HAP-1 (cell line): ENCODE measurements at regions not wholly inside any gene's neighbourhood (a gene's known extent, or its start where the extent isn't known, plus 50 kb on each side); places are given as distances from the start of the nearest gene placed in this dataset.
"Not testable (repeated sequence)": the region's sequence is repeated elsewhere in the genome, so short reads cannot be mapped to it uniquely, and the experiment has no call there.

Experiments
- DNase-seq, 2 experiments: peaks; one replicate each; pipeline ENCODE4 v3.0.0-alpha.2; 2016 to 2020; ENCODE audit warnings: low spot score in 2 of 2
- H3K27me3 ChIP-seq: fragments of 250-450 bp; sonication (Bioruptor Pico); 2 replicates; pipeline ENCODE4 v1.5.1; 2020; ENCODE audit warnings: low read depth, mild to moderate bottlenecking, moderate library complexity
- H3K36me3 ChIP-seq: fragments of 250-450 bp; sonication (Bioruptor Pico); replicated peaks from 2 replicates; pipeline ENCODE4 v1.5.1; 2020; ENCODE audit warnings: mild to moderate bottlenecking
- H3K4me1 ChIP-seq: fragments of 250-450 bp; sonication (Bioruptor Pico); 2 replicates; pipeline ENCODE4 v1.5.1; 2020; ENCODE audit warnings: mild to moderate bottlenecking
- H3K4me3 ChIP-seq: fragments of 250-450 bp; sonication (Bioruptor Pico); 2 replicates; pipeline ENCODE4 v1.5.1; 2020; ENCODE audit warnings: mild to moderate bottlenecking, moderate library complexity
- H3K9me3 ChIP-seq: fragments of 250-450 bp; sonication (Bioruptor Pico); 2 replicates; pipeline ENCODE4 v1.5.1; 2020; ENCODE audit warnings: mild to moderate bottlenecking, moderate library complexity
- in situ Hi-C: fragments of 300-500 bp; cut with MboI; formaldehyde crosslinking; loops from 3 replicates; pipeline ENCODE4 v1.14.3; 2020; ENCODE audit warnings: low sequenced_read_pairs, inconsistent platforms, mixed read lengths

- in situ Hi-C loops: no loop called here
- H3K9me3 ChIP-seq: no peaks in the 10 kb centered on the region
Measured at GRCh38 chr2:16183345-16183744, 243.0 kb downstream of the MYCN start.

DNA sequence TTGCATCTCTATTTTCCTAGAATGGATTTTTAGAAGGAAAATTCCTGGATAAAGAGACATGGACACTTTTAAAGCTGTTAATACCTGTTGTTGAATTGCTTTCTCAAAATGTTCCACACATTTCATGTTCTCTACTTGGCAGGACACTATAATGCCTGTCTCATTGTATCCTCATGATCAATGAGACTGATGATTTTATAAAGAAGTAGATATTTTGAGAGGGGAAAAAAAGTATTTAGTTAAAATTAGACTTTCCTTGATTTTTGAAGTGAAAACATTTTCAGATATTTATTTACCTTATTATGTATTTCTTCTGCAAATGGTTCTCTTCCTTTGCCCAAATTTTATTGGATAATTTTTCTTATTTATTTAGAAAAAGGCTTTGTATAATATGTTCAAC, 242.5 kb downstream of the MYCN start:
- Histone ChIP-seq H3K4me3 (no peak overlapping the region), H3K9me3 (no peaks in the 10 kb centered on the region), H3K36me3 (no peaks in the 10 kb centered on the region), H3K27me3 (no peaks in the 10 kb centered on the region), H3K4me1 (no peaks in the 10 kb centered on the region)
- DNase-seq: no peak
- in situ Hi-C loops: no loop called here

More at GRCh38 chr2:16183345-16183744, 243.0 kb downstream of the MYCN start:
- H3K4me3 ChIP-seq: no peak overlapping the region
- no peaks in the 10 kb centered on the region for H3K27me3 ChIP-seq
- DNase-seq: no peak
- H3K4me1 ChIP-seq: no peaks in the 10 kb centered on the region
- H3K36me3 ChIP-seq: no peaks in the 10 kb centered on the region

DNA sequence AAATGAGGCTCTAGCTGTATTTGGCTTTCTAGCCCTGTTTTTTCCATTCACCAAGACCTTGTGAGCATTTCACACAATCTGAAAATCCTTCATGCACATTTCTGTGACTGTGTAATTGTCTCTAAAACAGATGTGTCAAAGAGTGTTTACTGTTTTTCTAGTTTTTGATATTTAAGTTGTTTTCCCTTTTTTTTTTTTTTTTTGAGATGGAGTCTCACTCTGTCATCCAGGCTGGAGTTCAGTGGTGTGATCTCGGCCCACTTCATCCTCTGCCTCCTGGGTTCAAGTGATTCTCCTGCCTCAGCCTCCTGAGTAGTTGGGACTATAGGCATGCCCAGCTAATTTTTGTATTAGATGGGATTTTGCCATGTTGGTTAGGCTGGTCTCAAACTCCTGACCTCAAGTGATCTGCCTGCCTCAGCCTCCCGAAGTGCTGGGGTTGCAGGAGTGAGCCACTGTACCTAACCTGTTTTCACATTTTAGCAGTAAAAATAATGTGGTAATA, 242.0 kb downstream of the MYCN start:
- H3K27me3 ChIP-seq, H3K4me3 ChIP-seq, in situ Hi-C loops, H3K4me1 ChIP-seq, H3K9me3 ChIP-seq, H3K36me3 ChIP-seq, DNase-seq: not testable (repeated sequence)

DNA sequence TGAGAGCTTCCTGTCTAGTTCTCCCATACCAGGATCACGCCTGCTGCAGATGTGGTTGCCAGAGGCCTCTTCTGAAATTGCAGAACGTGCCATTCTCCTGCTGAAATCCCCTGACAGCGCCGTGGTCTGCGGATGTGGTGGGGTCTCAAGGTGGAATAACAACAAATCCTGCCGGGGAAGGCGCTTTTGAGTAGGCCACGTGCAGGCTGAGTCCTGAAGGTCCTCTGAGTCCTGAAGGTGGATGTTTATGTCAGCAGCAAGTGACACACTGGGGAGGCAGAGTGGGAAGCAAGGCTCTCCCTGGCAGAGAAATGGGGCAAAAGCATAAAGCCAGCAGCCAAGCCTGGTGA, 241.4 kb downstream of the MYCN start:
- Histone ChIP-seq H3K36me3 (no peaks in the 10 kb centered on the region), H3K9me3 (no peaks in the 10 kb centered on the region), H3K4me3 (no peak overlapping the region), H3K4me1 (no peaks in the 10 kb centered on the region), H3K27me3 (no peaks in the 10 kb centered on the region)
- in situ Hi-C loops: no loop called here
- no peak for DNase-seq

DNA sequence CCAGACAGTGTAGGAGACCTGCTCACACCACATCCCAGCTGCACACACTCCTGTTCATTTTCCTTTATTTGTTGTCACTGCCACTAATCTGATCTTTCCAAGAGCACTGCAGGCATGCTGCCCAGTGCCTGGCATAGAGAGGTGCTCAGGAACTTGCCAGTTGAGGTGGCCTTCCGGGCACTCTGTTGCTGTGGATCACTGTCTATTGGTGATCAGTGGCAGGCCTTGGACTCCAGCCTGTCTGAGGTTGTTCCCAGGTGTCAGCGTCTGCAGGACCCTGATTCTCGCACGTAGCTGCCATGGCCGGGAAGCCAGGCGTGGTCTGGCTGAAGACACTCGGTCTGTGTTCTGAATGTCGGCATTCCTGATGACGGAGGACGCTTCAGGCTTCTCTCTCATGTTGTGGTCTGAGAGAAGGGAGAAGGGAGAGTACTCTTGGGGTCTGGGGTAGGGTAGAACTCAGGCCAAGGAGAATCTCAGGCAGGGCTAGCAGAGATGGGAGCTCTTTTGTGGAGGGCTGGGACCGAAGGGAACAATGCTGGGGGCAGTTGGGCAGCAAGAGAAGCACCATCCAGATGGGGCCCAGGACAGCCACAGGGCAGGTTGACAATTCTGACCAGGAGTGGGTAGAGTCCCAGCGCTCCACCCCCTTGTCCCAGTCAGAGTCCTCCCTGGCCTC, 240.9 kb downstream of the MYCN start:
- in situ Hi-C loops: no loop called here

DNA sequence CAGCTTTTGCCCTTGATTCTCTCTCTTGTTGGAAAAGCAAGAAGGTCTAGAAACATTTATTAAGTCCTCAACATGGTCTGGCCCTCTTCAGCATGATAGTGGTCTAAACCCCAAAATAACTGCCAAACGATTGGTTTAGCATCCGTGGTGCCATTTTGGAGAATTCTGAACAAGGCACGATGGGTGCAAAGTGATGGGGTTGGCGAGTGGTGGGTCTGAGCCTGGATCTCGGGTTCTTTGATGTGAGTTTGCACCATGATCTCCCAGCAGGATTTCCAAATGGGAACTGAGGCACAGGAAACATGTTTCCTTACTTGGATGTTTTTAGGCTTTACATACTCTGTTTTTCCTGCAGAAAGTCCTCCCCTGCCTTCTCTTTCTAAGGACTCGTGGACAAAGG, 240.3 kb downstream of the MYCN start:
- in situ Hi-C loops: no loop called here
- H3K4me1 ChIP-seq: no peaks in the 10 kb centered on the region
- no peaks in the 10 kb centered on the region for H3K36me3 ChIP-seq
- no peak overlapping the region for H3K4me3 ChIP-seq
- H3K27me3 ChIP-seq: no peaks in the 10 kb centered on the region
- DNase-seq: no peak
- no peaks in the 10 kb centered on the region for H3K9me3 ChIP-seq

More for the DNA sequence above, 240.9 kb downstream of the MYCN start:
- Histone ChIP-seq H3K4me1 (no peaks in the 10 kb centered on the region), H3K9me3 (no peaks in the 10 kb centered on the region), H3K36me3 (no peaks in the 10 kb centered on the region), H3K4me3 (no peak overlapping the region), H3K27me3 (no peaks in the 10 kb centered on the region)
- no peak for DNase-seq

DNA sequence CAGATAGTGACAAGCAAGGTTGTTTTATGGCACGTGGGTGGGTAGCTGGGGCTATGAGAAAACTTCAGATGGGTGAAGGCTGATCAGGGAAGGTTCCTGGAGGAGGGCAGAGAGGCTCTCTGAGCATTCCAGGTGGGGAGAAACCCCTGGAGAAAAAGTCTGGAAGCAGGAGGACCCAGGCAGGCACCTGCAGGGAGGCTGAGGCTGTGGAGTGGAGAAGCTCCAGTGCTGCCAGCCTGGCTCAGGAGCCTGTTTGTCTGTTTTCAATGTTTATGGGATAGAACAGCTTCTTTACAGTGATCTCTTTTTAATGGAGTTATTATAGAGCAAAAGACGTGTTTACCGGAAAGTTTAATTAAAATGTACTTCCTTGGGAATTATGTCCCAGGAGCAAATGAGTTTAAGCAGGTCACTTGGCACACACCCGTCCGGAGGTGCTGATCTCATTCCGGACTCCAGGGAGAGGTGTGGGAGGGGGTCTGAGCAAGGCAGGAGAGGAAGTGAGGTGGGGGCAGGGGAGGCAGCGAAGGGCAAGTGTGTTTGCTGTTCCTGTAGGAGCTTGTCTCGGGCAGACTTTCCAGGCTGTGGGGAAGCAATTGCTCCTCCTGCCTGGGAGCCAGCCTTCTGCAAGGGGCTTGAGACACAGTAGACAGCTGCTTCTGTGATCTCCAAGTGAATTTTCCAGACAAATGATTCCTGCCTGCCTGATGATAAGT, 239.5 kb downstream of the MYCN start:
- in situ Hi-C loops: no loop called here
- H3K4me3 ChIP-seq: no peak overlapping the region
- H3K4me1 ChIP-seq: no peaks in the 10 kb centered on the region

DNA sequence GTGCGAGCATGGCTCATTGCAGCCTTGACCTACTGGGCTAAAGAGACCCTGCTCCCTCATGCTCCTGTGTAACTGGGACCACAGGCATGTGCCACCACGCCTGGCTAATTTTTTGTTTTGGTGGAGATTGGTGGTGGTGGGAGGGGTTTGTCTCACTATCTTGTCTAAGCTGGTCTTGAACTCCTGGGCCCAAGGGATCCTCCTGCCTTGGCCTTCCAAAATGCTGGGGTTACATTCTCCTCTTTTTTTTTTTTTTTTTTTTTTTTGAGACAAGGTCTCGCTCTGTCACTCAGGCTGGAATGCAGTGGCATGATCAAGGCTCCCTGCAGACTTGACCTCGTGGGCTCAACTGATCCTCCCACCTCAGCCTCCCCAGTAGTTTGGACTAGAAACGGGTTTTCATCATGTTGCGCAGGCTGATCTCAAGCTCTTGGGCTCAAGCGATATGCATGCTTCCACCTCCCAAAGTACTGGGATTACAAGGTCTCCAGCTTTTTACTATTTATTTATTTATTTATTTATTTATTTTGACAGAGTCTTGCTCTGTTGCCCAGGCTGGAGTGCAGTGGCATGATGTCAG, 238.3 kb downstream of the MYCN start:
- Histone ChIP-seq H3K4me3 (no peak overlapping the region), H3K36me3 (no peaks in the 10 kb centered on the region), H3K27me3 (no peaks in the 10 kb centered on the region), H3K9me3 (no peaks in the 10 kb centered on the region), H3K4me1 (no peaks in the 10 kb centered on the region)
- no peak for DNase-seq
- in situ Hi-C loops: no loop called here

More for the DNA sequence above, 239.5 kb downstream of the MYCN start:
- no peaks in the 10 kb centered on the region for H3K27me3 ChIP-seq
- no peaks in the 10 kb centered on the region for H3K9me3 ChIP-seq
- H3K36me3 ChIP-seq: no peaks in the 10 kb centered on the region
- no peak for DNase-seq

DNA sequence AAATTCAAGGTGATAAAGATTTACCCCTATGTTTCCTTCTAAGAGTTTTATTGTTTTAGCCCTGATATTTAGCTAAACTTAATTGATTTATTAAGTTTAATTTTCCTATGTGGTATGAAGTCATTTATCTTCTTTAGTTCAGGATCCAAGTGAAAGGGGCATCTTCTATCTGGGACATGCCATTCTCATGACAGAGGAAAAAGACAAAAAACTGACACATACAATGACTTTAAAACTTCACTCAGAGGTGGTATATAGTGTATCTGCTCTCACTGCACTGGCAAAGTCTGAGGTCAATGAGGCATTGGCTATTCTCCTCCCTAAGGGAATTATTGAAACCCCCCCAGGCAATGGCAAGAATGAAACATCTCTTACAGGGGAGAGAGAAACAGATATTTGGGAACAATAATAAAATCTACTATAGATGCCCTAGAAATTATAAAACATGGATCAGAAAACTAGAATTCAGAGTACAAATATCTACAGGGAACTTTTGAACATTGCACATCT, 237.4 kb downstream of the MYCN start:
- Histone ChIP-seq H3K27me3 (no peaks in the 10 kb centered on the region), H3K4me3 (no peak overlapping the region)
- DNase-seq: no peak

DNA sequence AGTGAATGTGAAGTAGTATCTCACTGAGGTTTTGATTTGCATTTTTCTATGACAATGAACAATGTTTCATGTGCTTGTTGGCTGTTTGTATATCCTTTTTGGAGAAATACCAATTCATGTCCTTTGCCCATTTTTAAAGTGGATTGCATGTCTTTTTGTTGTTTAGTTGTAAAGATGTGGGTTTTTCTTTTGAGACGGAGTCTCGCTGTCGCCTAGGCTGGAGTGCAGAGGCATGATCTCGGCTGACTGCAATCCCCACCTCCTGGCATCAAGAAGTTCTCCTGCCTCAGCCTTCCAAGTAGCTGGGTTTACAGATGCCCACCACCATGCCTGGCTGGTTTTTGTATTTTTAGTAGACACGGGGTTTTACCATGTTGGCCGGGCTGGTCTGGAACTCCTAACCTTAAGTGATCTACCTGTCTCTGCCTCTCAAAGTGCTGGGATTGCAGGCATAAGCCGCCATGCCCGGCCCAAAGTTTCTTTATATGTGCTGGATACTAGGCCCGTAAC, 236.7 kb downstream of the MYCN start:
- Histone ChIP-seq H3K9me3 (no peaks in the 10 kb centered on the region), H3K27me3 (no peaks in the 10 kb centered on the region), H3K36me3 (no peaks in the 10 kb centered on the region), H3K4me3 (no peak overlapping the region), H3K4me1 (no peaks in the 10 kb centered on the region)
- no peak for DNase-seq
- in situ Hi-C loops: no loop called here

More for the DNA sequence above, 237.4 kb downstream of the MYCN start:
- no peaks in the 10 kb centered on the region for H3K4me1 ChIP-seq
- no peaks in the 10 kb centered on the region for H3K36me3 ChIP-seq
- H3K9me3 ChIP-seq: no peaks in the 10 kb centered on the region
- in situ Hi-C loops: no loop called here

DNA sequence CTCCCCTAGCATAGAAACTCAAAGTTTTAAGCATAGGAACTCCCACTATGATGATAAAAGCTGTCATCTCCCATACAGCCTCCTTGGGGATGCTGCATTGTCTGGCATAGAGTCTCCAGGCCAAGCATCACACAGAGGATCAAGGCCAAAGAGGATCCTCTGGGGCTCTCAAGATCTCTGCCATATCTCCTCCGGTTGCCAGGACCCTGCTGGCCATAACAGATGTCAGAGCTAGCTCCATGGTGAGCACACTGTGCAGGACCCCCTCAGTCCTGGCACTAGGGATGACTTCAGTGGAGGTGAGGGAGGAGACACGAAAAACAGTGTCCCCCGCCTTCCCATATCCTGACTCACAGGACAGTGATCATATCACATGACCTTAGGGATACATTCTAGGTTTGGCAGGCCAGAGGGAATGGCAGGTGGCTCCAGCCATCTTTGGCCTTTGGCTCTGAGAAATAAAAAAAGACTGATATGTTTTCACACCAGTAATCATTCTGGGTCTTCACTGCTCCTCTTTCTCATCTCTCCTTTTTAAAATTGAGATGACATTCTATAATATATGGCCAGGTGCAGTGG, 235.0 kb downstream of the MYCN start:
- in situ Hi-C loops: no loop called here
- Histone ChIP-seq H3K4me3 (no peak overlapping the region), H3K4me1 (no peaks in the 10 kb centered on the region), H3K27me3 (no peaks in the 10 kb centered on the region), H3K36me3 (no peaks in the 10 kb centered on the region), H3K9me3 (no peaks in the 10 kb centered on the region)
- DNase-seq: no peak

DNA sequence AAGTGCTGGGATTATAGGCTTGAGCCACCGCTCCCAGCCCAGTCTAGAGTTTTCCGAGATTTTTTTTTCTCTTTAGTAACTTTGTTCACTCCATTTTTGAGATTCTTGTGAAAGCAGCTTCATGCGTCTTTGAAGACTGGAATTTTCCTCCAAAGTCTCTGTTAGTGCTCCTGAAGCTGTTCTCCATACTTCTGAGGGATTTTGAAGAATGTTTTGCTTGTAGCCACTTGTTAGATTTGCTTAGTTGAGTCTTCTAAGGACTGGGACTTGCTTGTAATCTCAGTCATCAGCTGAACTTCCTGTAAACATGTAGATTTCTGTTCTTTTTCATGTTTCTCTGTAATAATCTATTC, 234.3 kb downstream of the MYCN start:
- Histone ChIP-seq H3K9me3 (no peaks in the 10 kb centered on the region), H3K36me3 (no peaks in the 10 kb centered on the region), H3K27me3 (no peaks in the 10 kb centered on the region), H3K4me3 (no peak overlapping the region), H3K4me1 (no peaks in the 10 kb centered on the region)
- DNase-seq: no peak
- in situ Hi-C loops: no loop called here

- DNase-seq: no peak
- Histone ChIP-seq H3K4me1 (no peaks in the 10 kb centered on the region), H3K9me3 (no peaks in the 10 kb centered on the region), H3K4me3 (no peak overlapping the region), H3K36me3 (no peaks in the 10 kb centered on the region), H3K27me3 (no peaks in the 10 kb centered on the region)
- in situ Hi-C loops: no loop called here
Measured at GRCh38 chr2:16173893-16174692, 233.7 kb downstream of the MYCN start.
